DND-41 (cell line): ENCODE measurements at regions not wholly inside any gene's neighbourhood (a gene's known extent, or its start where the extent isn't known, plus 50 kb on each side); places are given as distances from the start of the nearest gene placed in this dataset.

Source experiments
- ATAC-seq: fragments of 200-7000 bp; cut with Tn5 transposase; 3 replicates; pipeline ENCODE4 v1.9.1; 2021; ENCODE audit warnings: low read depth; ENCODE audit not compliant: insufficient read depth
- DNase-seq: peaks from one replicate; pipeline ENCODE4 v3.0.0-alpha.2; 2020
- H2AFZ ChIP-seq: 2 replicates; pipeline ENCODE4 v1.6.0; 2012; ENCODE audit warnings: low read depth, low read length
- H3K27ac ChIP-seq: 2 replicates; pipeline ENCODE4 v1.5.1; 2012; ENCODE audit warnings: low read length, inconsistent platforms
- H3K27me3 ChIP-seq: fragments of 200-600 bp; sonication (generic); 2 replicates; pipeline ENCODE4 v1.6.0; 2012; ENCODE audit warnings: low read length, mild to moderate bottlenecking, inconsistent platforms; ENCODE audit not compliant: insufficient read depth, poor library complexity
- H3K36me3 ChIP-seq: 2 replicates; pipeline ENCODE4 v1.5.1; 2012; ENCODE audit warnings: low read length, inconsistent platforms; ENCODE audit not compliant: insufficient read depth
- H3K4me1 ChIP-seq: 2 replicates; pipeline ENCODE4 v1.5.1; 2012; ENCODE audit warnings: mild to moderate bottlenecking, low read length; ENCODE audit not compliant: insufficient read depth
- H3K4me2 ChIP-seq: 2 replicates; pipeline ENCODE4 v1.6.0; 2012; ENCODE audit warnings: mild to moderate bottlenecking, moderate library complexity, low read length, inconsistent platforms; ENCODE audit not compliant: insufficient read depth
- H3K4me3 ChIP-seq, 2 experiments: fragments of 200-600 bp in 1 of 2; shearing (Covaris generic) in 1 of 2; 2 replicates each; pipeline ENCODE4 v1.5.1; 2012 to 2016; ENCODE audit warnings: inconsistent platforms in 2 of 2, low read length in 2 of 2, mild to moderate bottlenecking in 2 of 2, low read depth in 1 of 2, moderate library complexity in 1 of 2
- H3K79me2 ChIP-seq: 2 replicates; pipeline ENCODE4 v1.6.0; 2012; ENCODE audit warnings: low read length, inconsistent platforms; ENCODE audit not compliant: insufficient read depth
- H3K9ac ChIP-seq: 2 replicates; pipeline ENCODE4 v1.6.0; 2012; ENCODE audit warnings: low read depth, mild to moderate bottlenecking, inconsistent platforms, low read length, moderate library complexity
- H3K9me3 ChIP-seq: 2 replicates; pipeline ENCODE4 v1.5.1; 2012; ENCODE audit warnings: low read length, moderate library complexity, mild to moderate bottlenecking, inconsistent platforms; ENCODE audit not compliant: insufficient read depth, severe bottlenecking
- H4K20me1 ChIP-seq: 2 replicates; pipeline ENCODE4 v1.6.0; 2012; ENCODE audit warnings: low read length; ENCODE audit not compliant: insufficient read depth
- EZH2 ChIP-seq: IDR thresholded peaks from 3 replicates; pipeline ENCODE4 v1.6.1; 2012; ENCODE audit warnings: borderline replicate concordance, low read depth, mild to moderate bottlenecking, moderate library complexity, low read length, inconsistent platforms; ENCODE audit not compliant: severe bottlenecking
- TF ChIP-seq, protein P1 (sequence below): IDR thresholded peaks from 2 replicates; pipeline ENCODE4 v1.5.1; 2012; ENCODE audit warnings: borderline replicate concordance, low read length, moderate library complexity, mild to moderate bottlenecking; ENCODE audit not compliant: poor library complexity, severe bottlenecking; ENCODE audit errors: extremely low read depth

- Histone ChIP-seq H3K27me3 (no peaks in the 10 kb centered on the region), H2AFZ (peak overlapping the region; percentile 39; the same call in 1 of the 2 replicates), H3K27ac (no peak overlapping the region), H3K4me2 (no peak overlapping the region), H3K79me2 (no peaks in the 10 kb centered on the region), H3K36me3 (no peaks in the 10 kb centered on the region), H3K4me1 (no peaks in the 10 kb centered on the region), H3K9ac (no peak overlapping the region), H3K4me3 (no peak overlapping the region), H3K9me3 (no peaks in the 10 kb centered on the region), H4K20me1 (no peaks in the 10 kb centered on the region)
- ATAC-seq (no peak), DNase-seq (no peak)
- TF ChIP-seq, protein P1, sequence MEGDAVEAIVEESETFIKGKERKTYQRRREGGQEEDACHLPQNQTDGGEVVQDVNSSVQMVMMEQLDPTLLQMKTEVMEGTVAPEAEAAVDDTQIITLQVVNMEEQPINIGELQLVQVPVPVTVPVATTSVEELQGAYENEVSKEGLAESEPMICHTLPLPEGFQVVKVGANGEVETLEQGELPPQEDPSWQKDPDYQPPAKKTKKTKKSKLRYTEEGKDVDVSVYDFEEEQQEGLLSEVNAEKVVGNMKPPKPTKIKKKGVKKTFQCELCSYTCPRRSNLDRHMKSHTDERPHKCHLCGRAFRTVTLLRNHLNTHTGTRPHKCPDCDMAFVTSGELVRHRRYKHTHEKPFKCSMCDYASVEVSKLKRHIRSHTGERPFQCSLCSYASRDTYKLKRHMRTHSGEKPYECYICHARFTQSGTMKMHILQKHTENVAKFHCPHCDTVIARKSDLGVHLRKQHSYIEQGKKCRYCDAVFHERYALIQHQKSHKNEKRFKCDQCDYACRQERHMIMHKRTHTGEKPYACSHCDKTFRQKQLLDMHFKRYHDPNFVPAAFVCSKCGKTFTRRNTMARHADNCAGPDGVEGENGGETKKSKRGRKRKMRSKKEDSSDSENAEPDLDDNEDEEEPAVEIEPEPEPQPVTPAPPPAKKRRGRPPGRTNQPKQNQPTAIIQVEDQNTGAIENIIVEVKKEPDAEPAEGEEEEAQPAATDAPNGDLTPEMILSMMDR = no peak
- TF ChIP-seq EZH2 = no peak
Measured at GRCh38 chr4:135123632-135124031, 922.0 kb upstream of the PABPC4L start.

GRCh38 chr4:135122457-135122856, 920.9 kb upstream of the PABPC4L start:
- H3K27ac ChIP-seq = no peak overlapping the region
- DNase-seq (no peak), ATAC-seq (no peak)

DNA sequence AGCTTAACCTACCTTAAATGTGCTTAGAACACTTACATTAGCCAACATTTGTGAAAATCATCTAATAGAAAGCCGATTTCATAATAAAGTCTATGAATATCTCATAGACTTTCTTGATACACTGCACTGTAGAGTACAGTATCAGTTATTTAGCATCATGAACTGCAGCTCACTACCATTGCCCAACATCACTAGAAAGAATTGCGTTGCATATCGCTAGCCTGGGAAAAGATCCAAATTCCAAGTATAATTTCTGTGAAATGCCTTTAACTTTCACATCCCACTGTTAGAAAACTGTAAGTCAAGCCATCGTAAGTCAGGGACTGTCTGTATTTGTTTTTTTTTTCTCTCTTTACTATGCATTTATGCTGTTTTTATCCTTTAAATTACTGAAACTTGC, 918.6 kb upstream of the PABPC4L start:
- Histone ChIP-seq H3K9ac (no peak overlapping the region), H3K9me3 (no peaks in the 10 kb centered on the region), H2AFZ (no peak overlapping the region), H4K20me1 (no peaks in the 10 kb centered on the region), H3K36me3 (no peaks in the 10 kb centered on the region), H3K27me3 (no peaks in the 10 kb centered on the region), H3K4me1 (no peaks in the 10 kb centered on the region), H3K27ac (no peak overlapping the region), H3K4me2 (no peak overlapping the region), H3K79me2 (no peaks in the 10 kb centered on the region), H3K4me3 (no peak overlapping the region)
- no peak for TF ChIP-seq EZH2
- TF ChIP-seq, protein P1 = no peak
- DNase-seq = no peak
- no peak for ATAC-seq

More at GRCh38 chr4:135122457-135122856, 920.9 kb upstream of the PABPC4L start:
- Histone ChIP-seq H3K4me3 (no peak overlapping the region), H3K79me2 (no peaks in the 10 kb centered on the region), H2AFZ (no peak overlapping the region), H3K9me3 (no peaks in the 10 kb centered on the region), H3K36me3 (no peaks in the 10 kb centered on the region), H3K4me1 (no peaks in the 10 kb centered on the region), H3K27me3 (no peaks in the 10 kb centered on the region), H3K9ac (no peak overlapping the region), H3K4me2 (no peak overlapping the region), H4K20me1 (no peaks in the 10 kb centered on the region)
- no peak for TF ChIP-seq EZH2
- TF ChIP-seq, protein P1 = no peak

GRCh38 chr4:135114079-135114478, 912.5 kb upstream of the PABPC4L start:
- TF ChIP-seq EZH2 = no peak
- TF ChIP-seq, protein P1 = no peak
- Histone ChIP-seq H2AFZ (peak overlapping the region; percentile 62), H3K9ac (no peak overlapping the region), H3K27me3 (no peaks in the 10 kb centered on the region), H3K9me3 (no peaks in the 10 kb centered on the region), H3K27ac (no peak overlapping the region), H3K36me3 (no peaks in the 10 kb centered on the region), H3K4me3 (no peak overlapping the region), H4K20me1 (no peaks in the 10 kb centered on the region), H3K79me2 (no peaks in the 10 kb centered on the region), H3K4me2 (peak overlapping the region; percentile 38; the same call in 1 of the 2 replicates), H3K4me1 (peaks cover 9% of the 10 kb centered on the region; the same call in 1 of the 2 replicates)
- peak; percentile 63 for ATAC-seq
- no peak for DNase-seq
